Activated CD4-positive, alpha-beta T cell treated with anti-CD3 and anti-CD28 coated beads, Interleukin-2, amount 10 ng/mL, durations not matched to agents 7 days and 5 days (primary cell): ENCODE measurements at regions not wholly inside any gene's neighbourhood (a gene's known extent, or its start where the extent isn't known, plus 50 kb on each side); places are given as distances from the start of the nearest gene placed in this dataset.

ENCODE experiments used
- CTCF ChIA-PET: fragments of 350-600 bp; sonication (Branson Sonifier 250); formaldehyde crosslinking; loops from one replicate; lab custom pipeline; 2021; ENCODE audit warnings: antibody characterized with exemption; lab: Charles Lee
- POLR2A ChIA-PET: fragments of 350-600 bp; sonication (Branson Sonifier 250); formaldehyde crosslinking; loops from one replicate; lab custom pipeline; 2021; ENCODE audit warnings: antibody characterized with exemption; lab: Charles Lee
- DNase-seq: peaks from one replicate; pipeline ENCODE4 v3.0.0-alpha.2; 2020
- H3K27ac Mint-ChIP-seq: one replicate; pipeline ENCODE4 v1.8.0; 2021; ENCODE audit warnings: mild to moderate bottlenecking, moderate library complexity, mixed read lengths
- H3K27me3 Mint-ChIP-seq: one replicate; pipeline ENCODE4 v1.8.0; 2021; ENCODE audit warnings: mixed read lengths
- H3K36me3 Mint-ChIP-seq: one replicate; pipeline ENCODE4 v1.8.0; 2021; ENCODE audit warnings: low read depth, mixed read lengths
- H3K4me1 Mint-ChIP-seq: one replicate; pipeline ENCODE4 v1.8.0; 2021; ENCODE audit warnings: mixed read lengths
- H3K4me3 Mint-ChIP-seq: one replicate; pipeline ENCODE4 v1.8.0; 2021; ENCODE audit warnings: mild to moderate bottlenecking, moderate library complexity, mixed read lengths
- H3K9me3 Mint-ChIP-seq: one replicate; pipeline ENCODE4 v1.8.0; 2021; ENCODE audit warnings: mixed read lengths

- no peaks in the 10 kb centered on the region for H3K36me3 Mint-ChIP-seq
- no peaks in the 10 kb centered on the region for H3K4me1 Mint-ChIP-seq
- no peaks in the 10 kb centered on the region for H3K9me3 Mint-ChIP-seq
- H3K27ac Mint-ChIP-seq, result no peak overlapping the region
- peaks cover 1% of the 10 kb centered on the region for H3K27me3 Mint-ChIP-seq
- no peak overlapping the region for H3K4me3 Mint-ChIP-seq
- DNase-seq, result no peak
- POLR2A ChIA-PET, result no interaction called here
- CTCF ChIA-PET, result no interaction called here
Measured at GRCh38 chr10:61188691-61189090, 244.7 kb upstream of the RHOBTB1 start.

GRCh38 chr10:61188101-61188500 is 244.1 kb upstream of the RHOBTB1 start:
- Mint-ChIP-seq H3K4me3 (no peak overlapping the region), H3K4me1 (no peaks in the 10 kb centered on the region), H3K36me3 (no peaks in the 10 kb centered on the region), H3K27ac (no peak overlapping the region), H3K27me3 (peaks cover 1% of the 10 kb centered on the region), H3K9me3 (no peaks in the 10 kb centered on the region)
- ChIA-PET CTCF (no interaction called here), POLR2A (no interaction called here)
- DNase-seq, result no peak

GRCh38 chr10:61187601-61188000 is 243.6 kb upstream of the RHOBTB1 start:
- CTCF ChIA-PET, result no interaction called here
- Mint-ChIP-seq H3K4me3 (no peak overlapping the region), H3K27me3 (peaks cover 1% of the 10 kb centered on the region), H3K9me3 (no peaks in the 10 kb centered on the region), H3K27ac (no peak overlapping the region), H3K4me1 (no peaks in the 10 kb centered on the region), H3K36me3 (no peaks in the 10 kb centered on the region)
- POLR2A ChIA-PET, result no interaction called here
- DNase-seq, result no peak

GRCh38 chr10:61186408-61186807 is 242.4 kb upstream of the RHOBTB1 start:
- H3K27me3 Mint-ChIP-seq, result peaks cover 1% of the 10 kb centered on the region
- POLR2A ChIA-PET, result no interaction called here

GRCh38 chr10:61184429-61184828 is 240.4 kb upstream of the RHOBTB1 start:
- Mint-ChIP-seq H3K27me3 (peaks cover 1% of the 10 kb centered on the region), H3K4me1 (no peaks in the 10 kb centered on the region), H3K36me3 (no peaks in the 10 kb centered on the region), H3K4me3 (no peak overlapping the region), H3K27ac (no peak overlapping the region), H3K9me3 (no peaks in the 10 kb centered on the region)
- DNase-seq, result no peak
- POLR2A ChIA-PET, result no interaction called here
- CTCF ChIA-PET, result interaction anchor here (0.7 kb wide), 1 partner anchor 1703 kb away, joined by 4 read pairs; no protein-coding TSS in a partner anchor

More at GRCh38 chr10:61186408-61186807, 242.4 kb upstream of the RHOBTB1 start:
- no peak overlapping the region for H3K4me3 Mint-ChIP-seq
- no peaks in the 10 kb centered on the region for H3K4me1 Mint-ChIP-seq
- no peak overlapping the region for H3K27ac Mint-ChIP-seq
- H3K9me3 Mint-ChIP-seq, result no peaks in the 10 kb centered on the region
- H3K36me3 Mint-ChIP-seq, result no peaks in the 10 kb centered on the region
- CTCF ChIA-PET, result no interaction called here
- no peak for DNase-seq

- Mint-ChIP-seq H3K27ac (no peak overlapping the region), H3K4me3 (no peak overlapping the region), H3K36me3 (no peaks in the 10 kb centered on the region), H3K27me3 (peaks cover 1% of the 10 kb centered on the region), H3K4me1 (no peaks in the 10 kb centered on the region), H3K9me3 (no peaks in the 10 kb centered on the region)
- POLR2A ChIA-PET, result no interaction called here
- DNase-seq, result no peak
- CTCF ChIA-PET, result no interaction called here
Measured at GRCh38 chr10:61183967-61184366, 240.0 kb upstream of the RHOBTB1 start.

GRCh38 chr10:61181832-61182231 is 237.8 kb upstream of the RHOBTB1 start:
- ChIA-PET POLR2A (no interaction called here), CTCF (no interaction called here)
- Mint-ChIP-seq H3K4me3 (no peak overlapping the region), H3K27ac (no peak overlapping the region), H3K27me3 (peaks cover 1% of the 10 kb centered on the region), H3K36me3 (no peaks in the 10 kb centered on the region), H3K4me1 (no peaks in the 10 kb centered on the region), H3K9me3 (no peaks in the 10 kb centered on the region)
- no peak for DNase-seq

- Mint-ChIP-seq H3K9me3 (no peaks in the 10 kb centered on the region), H3K4me3 (no peak overlapping the region), H3K36me3 (no peaks in the 10 kb centered on the region), H3K27ac (no peak overlapping the region), H3K4me1 (no peaks in the 10 kb centered on the region), H3K27me3 (no peaks in the 10 kb centered on the region)
- ChIA-PET CTCF (no interaction called here), POLR2A (no interaction called here)
- no peak for DNase-seq
Measured at GRCh38 chr10:61179771-61180170, 235.8 kb upstream of the RHOBTB1 start.

GRCh38 chr10:61176424-61176823 is 232.4 kb upstream of the RHOBTB1 start:
- POLR2A ChIA-PET, result no interaction called here
- H3K27me3 Mint-ChIP-seq, result peaks cover 3% of the 10 kb centered on the region
- no peaks in the 10 kb centered on the region for H3K9me3 Mint-ChIP-seq
- H3K27ac Mint-ChIP-seq, result no peak overlapping the region
- no peaks in the 10 kb centered on the region for H3K4me1 Mint-ChIP-seq
- H3K4me3 Mint-ChIP-seq, result no peak overlapping the region
- no peak for DNase-seq
- CTCF ChIA-PET, result no interaction called here
- no peaks in the 10 kb centered on the region for H3K36me3 Mint-ChIP-seq

- Mint-ChIP-seq H3K36me3 (no peaks in the 10 kb centered on the region), H3K27me3 (peaks cover 3% of the 10 kb centered on the region), H3K4me3 (no peak overlapping the region), H3K27ac (no peak overlapping the region), H3K9me3 (no peaks in the 10 kb centered on the region), H3K4me1 (no peaks in the 10 kb centered on the region)
- DNase-seq, result no peak
- POLR2A ChIA-PET, result no interaction called here
- CTCF ChIA-PET, result no interaction called here
Measured at GRCh38 chr10:61175316-61175715, 231.3 kb upstream of the RHOBTB1 start.

- H3K9me3 Mint-ChIP-seq, result no peaks in the 10 kb centered on the region
- no peaks in the 10 kb centered on the region for H3K36me3 Mint-ChIP-seq
- H3K27ac Mint-ChIP-seq, result no peak overlapping the region
- POLR2A ChIA-PET, result no interaction called here
- no peak for DNase-seq
- H3K4me3 Mint-ChIP-seq, result no peak overlapping the region
- peaks cover 3% of the 10 kb centered on the region for H3K27me3 Mint-ChIP-seq
- H3K4me1 Mint-ChIP-seq, result no peaks in the 10 kb centered on the region
- CTCF ChIA-PET, result no interaction called here
Measured at GRCh38 chr10:61173450-61173849, 229.5 kb upstream of the RHOBTB1 start.

- CTCF ChIA-PET, result no interaction called here
- no peak for DNase-seq
- Mint-ChIP-seq H3K27me3 (peaks cover 3% of the 10 kb centered on the region), H3K27ac (no peak overlapping the region), H3K36me3 (no peaks in the 10 kb centered on the region), H3K4me3 (no peak overlapping the region), H3K4me1 (no peaks in the 10 kb centered on the region), H3K9me3 (no peaks in the 10 kb centered on the region)
- POLR2A ChIA-PET, result no interaction called here
Measured at GRCh38 chr10:61172182-61172926, 228.4 kb upstream of the RHOBTB1 start.

- ChIA-PET CTCF (no interaction called here), POLR2A (no interaction called here)
- H3K36me3 Mint-ChIP-seq, result no peaks in the 10 kb centered on the region
- no peaks in the 10 kb centered on the region for H3K9me3 Mint-ChIP-seq
- no peak for DNase-seq
- H3K4me3 Mint-ChIP-seq, result no peak overlapping the region
- H3K4me1 Mint-ChIP-seq, result no peaks in the 10 kb centered on the region
- peaks cover 3% of the 10 kb centered on the region for H3K27me3 Mint-ChIP-seq
- no peak overlapping the region for H3K27ac Mint-ChIP-seq
Measured at GRCh38 chr10:61170594-61170993, 226.6 kb upstream of the RHOBTB1 start.

GRCh38 chr10:61169294-61169693 is 225.3 kb upstream of the RHOBTB1 start:
- no peaks in the 10 kb centered on the region for H3K36me3 Mint-ChIP-seq
- H3K9me3 Mint-ChIP-seq, result no peaks in the 10 kb centered on the region
- POLR2A ChIA-PET, result no interaction called here
- H3K27ac Mint-ChIP-seq, result no peak overlapping the region
- H3K4me1 Mint-ChIP-seq, result no peaks in the 10 kb centered on the region
- no peak for DNase-seq
- H3K4me3 Mint-ChIP-seq, result no peak overlapping the region
- CTCF ChIA-PET, result no interaction called here
- peaks cover 3% of the 10 kb centered on the region for H3K27me3 Mint-ChIP-seq
